ENCODE measurements at regions not wholly inside any gene's neighbourhood (a gene's known extent, or its start where the extent isn't known, plus 50 kb on each side); places are given as distances from the start of the nearest gene placed in this dataset.

GRCh38 chr1:112040891-112041740, 51.6 kb upstream of the KCND3 start:
- Histone ChIP-seq H3K36me3 (no peaks in the 10 kb centered on the region), H3K4me1 (no peaks in the 10 kb centered on the region), H3K4me3 (no peak overlapping the region), H3K27ac (no peak overlapping the region), H3K9me3 (no peaks in the 10 kb centered on the region), H3K27me3 (peaks cover 0 to 7% of the 10 kb centered on the region in 2 donors)
- intact Hi-C loops (cut with DNase I; ENCODE audit: low total_unique reads) = no loop called here
- DNase-seq = no peak
- TF ChIP-seq CTCF (IDR thresholded peaks at IDR 0.05) = no peak

- Histone ChIP-seq H3K36me3 (no peaks in the 10 kb centered on the region), H3K4me1 (no peaks in the 10 kb centered on the region), H3K4me3 (no peak overlapping the region), H3K27me3 (peaks cover 0 to 9% of the 10 kb centered on the region in 2 donors), H3K27ac (no peak overlapping the region), H3K9me3 (no peaks in the 10 kb centered on the region)
- no peak for DNase-seq
- TF ChIP-seq CTCF (IDR thresholded peaks at IDR 0.05) = no peak
- intact Hi-C loops (cut with DNase I; ENCODE audit: low total_unique reads) = no loop called here
These were observed 54.4 kb upstream of the KCND3 start for GRCh38 chr1:112043901-112044300.

- no peaks in the 10 kb centered on the region for H3K4me1 ChIP-seq
- H3K27ac ChIP-seq = no peak overlapping the region
- H3K4me3 ChIP-seq = no peak overlapping the region
- no peak for TF ChIP-seq CTCF (IDR thresholded peaks at IDR 0.05)
- DNase-seq = no peak
- intact Hi-C loops (cut with DNase I; ENCODE audit: low total_unique reads) = no loop called here
- no peaks in the 10 kb centered on the region for H3K9me3 ChIP-seq
- no peaks in the 10 kb centered on the region for H3K36me3 ChIP-seq
- H3K27me3 ChIP-seq = peaks cover 0 to 11% of the 10 kb centered on the region in 2 donors
These were observed 55.3 kb upstream of the KCND3 start for GRCh38 chr1:112044745-112045144.

- intact Hi-C loops (cut with DNase I; ENCODE audit: low total_unique reads) = no loop called here
- Histone ChIP-seq H3K4me3 (no peak overlapping the region), H3K36me3 (no peaks in the 10 kb centered on the region), H3K9me3 (no peaks in the 10 kb centered on the region), H3K27me3 (peaks cover 0 to 11% of the 10 kb centered on the region in 2 donors), H3K27ac (no peak overlapping the region), H3K4me1 (no peaks in the 10 kb centered on the region)
- TF ChIP-seq CTCF (IDR thresholded peaks at IDR 0.05) = no peak
- no peak for DNase-seq
These were observed 57.2 kb upstream of the KCND3 start for GRCh38 chr1:112046630-112047029.

GRCh38 chr1:112048421-112048820, 59.0 kb upstream of the KCND3 start:
- H3K36me3 ChIP-seq = no peaks in the 10 kb centered on the region
- no peaks in the 10 kb centered on the region for H3K9me3 ChIP-seq
- H3K27ac ChIP-seq = no peak overlapping the region
- no peak overlapping the region for H3K4me3 ChIP-seq
- H3K4me1 ChIP-seq = no peaks in the 10 kb centered on the region
- intact Hi-C loops (cut with DNase I; ENCODE audit: low total_unique reads) = no loop called here
- H3K27me3 ChIP-seq = peaks cover 0 to 9% of the 10 kb centered on the region in 2 donors
- TF ChIP-seq CTCF (IDR thresholded peaks at IDR 0.05) = no peak
- no peak for DNase-seq
